SK-N-MC (cell line): ENCODE measurements at regions not wholly inside any gene's neighbourhood (a gene's known extent, or its start where the extent isn't known, plus 50 kb on each side); places are given as distances from the start of the nearest gene placed in this dataset.

Experiments
- DNase-seq: peaks from one replicate; pipeline ENCODE4 v3.0.0-alpha.2; 2011; ENCODE audit warnings: low read depth, low spot score
- H3K27ac ChIP-seq: fragments of 200-600 bp; sonication (generic); 2 replicates; pipeline ENCODE4 v1.5.1; 2016; ENCODE audit warnings: mixed run types
- H3K36me3 ChIP-seq: fragments of 200-600 bp; sonication (generic); 2 replicates; pipeline ENCODE4 v1.6.1; 2017; ENCODE audit warnings: antibody characterized with exemption, low read length, mixed read lengths; ENCODE audit not compliant: insufficient read depth
- H3K4me3 ChIP-seq: fragments of 200-600 bp; sonication (generic); 2 replicates; pipeline ENCODE4 v1.5.1; 2016
- H3K9ac ChIP-seq: fragments of 200-600 bp; sonication (generic); 2 replicates; pipeline ENCODE4 v1.8.0; 2017; ENCODE audit warnings: mixed run types, mixed read lengths; ENCODE audit not compliant: insufficient read length
- H3K9me3 ChIP-seq: fragments of 200-600 bp; sonication (generic); 2 replicates; pipeline ENCODE4 v1.6.1; 2017; ENCODE audit warnings: low read depth, mild to moderate bottlenecking, antibody characterized with exemption, low read length, moderate library complexity, mixed read lengths
- EZH2 ChIP-seq: fragments of 200-600 bp; sonication (generic); IDR thresholded peaks from one replicate; pipeline ENCODE4 v1.6.1; 2017; ENCODE audit warnings: antibody characterized with exemption
- FOXP2 ChIP-seq: optimal IDR thresholded peaks from 2 replicates; pipeline ENCODE3; 2011; ENCODE audit warnings: mild to moderate bottlenecking, moderate library complexity; ENCODE audit not compliant: insufficient read depth; ENCODE audit errors: extremely low read length, control extremely low read depth
- POLR2AphosphoS5 ChIP-seq: IDR thresholded peaks from 2 replicates; pipeline ENCODE4 v1.6.1; 2012; ENCODE audit warnings: mild to moderate bottlenecking, low read depth, low read length, borderline replicate concordance

DNA sequence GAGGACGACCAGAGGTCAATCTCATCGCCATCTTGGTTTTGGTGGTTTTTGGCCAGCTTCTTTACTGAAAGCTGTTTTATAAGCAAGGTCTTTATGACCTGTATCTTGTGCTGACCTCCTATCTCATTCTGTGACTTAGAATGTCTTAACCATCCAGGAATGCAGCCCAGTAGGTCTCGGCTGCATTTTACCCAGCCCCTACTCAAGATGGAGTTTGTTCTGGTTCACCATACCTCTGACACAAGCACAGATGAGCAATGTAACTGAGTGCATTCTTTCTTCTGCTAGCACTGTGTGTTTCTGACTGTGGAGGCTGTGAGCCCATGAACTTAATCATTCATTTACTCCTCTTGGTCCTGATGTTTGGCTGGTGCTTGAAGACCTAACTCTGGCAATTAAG is 794.5 kb upstream of the CELF2 start:
- TF ChIP-seq FOXP2 (no peak), EZH2 (no peak), POLR2AphosphoS5 (no peak)
- Histone ChIP-seq H3K9me3 (no peaks in the 10 kb centered on the region), H3K27ac (no peak overlapping the region), H3K9ac (no peak overlapping the region), H3K4me3 (no peak overlapping the region), H3K36me3 (no peaks in the 10 kb centered on the region)
- DNase-seq: no peak

DNA sequence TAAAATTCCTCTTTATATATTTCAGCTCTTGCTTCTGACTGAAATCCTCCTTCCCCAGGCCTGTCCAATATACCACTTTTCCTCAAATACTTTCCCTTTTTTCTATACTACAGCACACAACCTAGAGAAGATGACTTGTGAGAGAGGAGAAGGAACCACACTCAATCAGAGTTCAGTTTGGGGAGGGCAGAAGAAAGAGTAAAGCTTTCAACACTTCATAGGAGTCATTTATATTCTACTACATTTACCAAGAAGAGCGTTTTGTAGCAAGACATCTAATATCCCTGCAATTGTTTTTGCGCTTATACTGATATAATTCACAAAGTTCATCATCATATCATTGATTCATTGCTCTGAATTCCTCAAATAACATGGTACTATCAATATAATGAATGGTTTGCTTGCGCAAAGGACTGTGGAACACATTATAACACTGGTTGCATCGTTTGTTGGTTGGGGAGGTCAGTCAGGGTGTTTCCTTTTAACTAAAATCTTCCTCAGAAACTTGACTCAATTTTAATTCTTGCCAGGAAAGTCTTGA is 792.5 kb upstream of the CELF2 start:
- no peaks in the 10 kb centered on the region for H3K9me3 ChIP-seq
- TF ChIP-seq FOXP2 (no peak), EZH2 (no peak), POLR2AphosphoS5 (no peak)
- no peak overlapping the region for H3K9ac ChIP-seq
- no peak for DNase-seq
- H3K27ac ChIP-seq: no peak overlapping the region
- no peaks in the 10 kb centered on the region for H3K36me3 ChIP-seq
- no peak overlapping the region for H3K4me3 ChIP-seq

GRCh38 chr10:10233229-10233628 is 784.4 kb upstream of the CELF2 start:
- no peaks in the 10 kb centered on the region for H3K9me3 ChIP-seq
- no peak for TF ChIP-seq FOXP2
- no peak for TF ChIP-seq EZH2
- no peak for TF ChIP-seq POLR2AphosphoS5
- no peak overlapping the region for H3K9ac ChIP-seq
- no peak overlapping the region for H3K4me3 ChIP-seq
- no peaks in the 10 kb centered on the region for H3K36me3 ChIP-seq
- no peak for DNase-seq
- no peak overlapping the region for H3K27ac ChIP-seq

- DNase-seq: no peak
- no peak for TF ChIP-seq EZH2
- no peak for TF ChIP-seq POLR2AphosphoS5
- no peak for TF ChIP-seq FOXP2
These were observed 782.7 kb upstream of the CELF2 start for GRCh38 chr10:10235003-10235402.

GRCh38 chr10:10247585-10247984 is 770.1 kb upstream of the CELF2 start:
- no peak for DNase-seq
- TF ChIP-seq EZH2: no peak
- no peak for TF ChIP-seq FOXP2
- Histone ChIP-seq H3K4me3 (no peak overlapping the region), H3K27ac (no peak overlapping the region), H3K9me3 (no peaks in the 10 kb centered on the region), H3K36me3 (no peaks in the 10 kb centered on the region), H3K9ac (no peak overlapping the region)

More at GRCh38 chr10:10235003-10235402, 782.7 kb upstream of the CELF2 start:
- Histone ChIP-seq H3K36me3 (no peaks in the 10 kb centered on the region), H3K9ac (no peak overlapping the region), H3K4me3 (no peak overlapping the region), H3K9me3 (no peaks in the 10 kb centered on the region), H3K27ac (no peak overlapping the region)

- no peaks in the 10 kb centered on the region for H3K9me3 ChIP-seq
- H3K9ac ChIP-seq: no peak overlapping the region
- no peak overlapping the region for H3K27ac ChIP-seq
- no peak for TF ChIP-seq FOXP2
- TF ChIP-seq POLR2AphosphoS5: no peak
- no peak for TF ChIP-seq EZH2
- no peak overlapping the region for H3K4me3 ChIP-seq
- no peak for DNase-seq
- no peaks in the 10 kb centered on the region for H3K36me3 ChIP-seq
These were observed 760.8 kb upstream of the CELF2 start for GRCh38 chr10:10256860-10257259.

- H3K4me3 ChIP-seq: no peak overlapping the region
- TF ChIP-seq EZH2: no peak
- no peaks in the 10 kb centered on the region for H3K36me3 ChIP-seq
- no peaks in the 10 kb centered on the region for H3K9me3 ChIP-seq
- no peak for DNase-seq
- no peak overlapping the region for H3K9ac ChIP-seq
- H3K27ac ChIP-seq: no peak overlapping the region
These were observed 758.7 kb upstream of the CELF2 start for GRCh38 chr10:10259013-10259412.

- DNase-seq: no peak
- Histone ChIP-seq H3K4me3 (no peak overlapping the region), H3K36me3 (no peaks in the 10 kb centered on the region), H3K27ac (no peak overlapping the region), H3K9ac (no peak overlapping the region), H3K9me3 (no peaks in the 10 kb centered on the region)
- TF ChIP-seq EZH2 (no peak), POLR2AphosphoS5 (no peak), FOXP2 (no peak)
These were observed 747.3 kb upstream of the CELF2 start for GRCh38 chr10:10270126-10271050.
